K562 (cell line): ENCODE measurements at regions not wholly inside any gene's neighbourhood (a gene's known extent, or its start where the extent isn't known, plus 50 kb on each side); places are given as distances from the start of the nearest gene placed in this dataset.

Experiments used
- ATAC-seq: fragments of 200-7000 bp; cut with Tn5 transposase; 3 replicates; pipeline ENCODE4 v1.9.1; 2020; ENCODE audit warnings: moderate library complexity
- BruUV-seq: library from RNA; stranded (reverse); fragments of 400-500 nt; replicated peaks from 2 replicates; lab custom pipeline; 2021; lab: Mats Ljungman, UMichigan
- CTCF ChIA-PET: fragments of 300-600 bp; formaldehyde crosslinking; extraction: SDS; loops from one replicate; lab custom pipeline; 2021; ENCODE audit warnings: low intra/inter-chr PET ratio; lab: Yijun Ruan, JAX
- POLR2A ChIA-PET: fragments of 300-600, 350-650 bp; sonication (Branson Sonifier 250); formaldehyde crosslinking; extraction: SDS; loops from one replicate; lab custom pipeline; 2021; ENCODE audit warnings: antibody characterized with exemption, inconsistent platforms; lab: Yijun Ruan, JAX
- DNase-seq, 4 experiments: peaks; one replicate each; pipeline versions ENCODE4 v3.0.0 to v3.0.0-alpha.2; 2011 to 2018; ENCODE audit warnings: low spot score in 3 of 4, mixed read lengths in 3 of 4; ENCODE audit errors: extremely low read depth in 1 of 4
- FAIRE-seq: peaks from 2 replicates; lab custom pipeline; 2011; peaks lifted over from hg19 to GRCh38; lab: Jason Lieb, UNC
- H2AFZ ChIP-seq: 2 replicates; pipeline ENCODE4 v1.6.0; 2011; ENCODE audit warnings: low read depth, low read length, control low read depth, inconsistent platforms
- H3K27ac ChIP-seq: fragments of 200-600 bp; 3 replicates; pipeline ENCODE4 v1.8.0; 2011; ENCODE audit warnings: low read depth, mild to moderate bottlenecking, control low read depth, inconsistent platforms, low read length, moderate library complexity, mixed read lengths; ENCODE audit errors: extremely low read depth
- H3K27me3 ChIP-seq, 2 experiments: fragments of 300-600 bp in 1 of 2; 2 replicates in 1 of 2; 3 replicates in 1 of 2; pipeline versions ENCODE4 v1.6.0 to v1.8.0; 2011; ENCODE audit warnings: inconsistent platforms in 2 of 2, low read length in 2 of 2, mild to moderate bottlenecking in 1 of 2, mixed read lengths in 1 of 2, moderate library complexity in 1 of 2; ENCODE audit not compliant: control insufficient read depth in 2 of 2, insufficient read depth in 2 of 2
- H3K36me3 ChIP-seq: fragments of 300-600 bp; 3 replicates; pipeline ENCODE4 v1.8.0; 2011; ENCODE audit warnings: mild to moderate bottlenecking, low read length, inconsistent platforms; ENCODE audit not compliant: control insufficient read depth, insufficient read depth
- H3K4me1 ChIP-seq, 2 experiments: fragments of 200-600 bp in 1 of 2; replicated peaks in 1 of 2; 2 replicates in 1 of 2; 3 replicates in 1 of 2; pipeline versions ENCODE4 v1.5.1 to v1.8.0; 2011; ENCODE audit warnings: inconsistent platforms in 2 of 2, low read length in 2 of 2, mild to moderate bottlenecking in 1 of 2, mixed read lengths in 1 of 2, moderate library complexity in 1 of 2; ENCODE audit not compliant: control insufficient read depth in 2 of 2, insufficient read depth in 2 of 2
- H3K4me2 ChIP-seq: 2 replicates; pipeline ENCODE4 v1.6.1; 2011; ENCODE audit warnings: low read length, control low read depth, inconsistent platforms, mixed read lengths; ENCODE audit not compliant: insufficient read depth
- H3K4me3 ChIP-seq: fragments of 200-600 bp; sonication (generic), shearing (Covaris generic); 2 replicates; pipeline ENCODE4 v1.5.1; 2016; ENCODE audit warnings: control low read depth, inconsistent platforms
- H3K79me2 ChIP-seq: fragments of 200-600 bp; 3 replicates; pipeline ENCODE4 v1.8.0; 2011; ENCODE audit warnings: low read length, inconsistent platforms; ENCODE audit not compliant: control insufficient read depth, insufficient read depth
- H3K9ac ChIP-seq, 2 experiments: 2 replicates each; pipeline versions ENCODE4 v1.6.0 to v1.6.1; 2011; ENCODE audit warnings: low read depth in 2 of 2, low read length in 2 of 2, control low read depth in 1 of 2, inconsistent platforms in 1 of 2, mild to moderate bottlenecking in 1 of 2, mixed read lengths in 1 of 2; ENCODE audit not compliant: insufficient read depth in 1 of 2
- H3K9me1 ChIP-seq: one replicate; pipeline ENCODE4 v1.6.0; 2011; ENCODE audit warnings: inconsistent platforms, mild to moderate bottlenecking, low read length, moderate library complexity; ENCODE audit not compliant: control insufficient read depth, insufficient read depth
- H3K9me3 ChIP-seq: replicated peaks from 2 replicates; pipeline ENCODE4 v1.5.1; 2011; ENCODE audit warnings: low read depth, low read length, inconsistent platforms; ENCODE audit not compliant: control insufficient read depth, insufficient read depth
- H4K20me1 ChIP-seq: replicated peaks from 2 replicates; pipeline ENCODE4 v1.6.1; 2011; ENCODE audit warnings: low read length, inconsistent platforms, mixed read lengths; ENCODE audit not compliant: control insufficient read depth, insufficient read depth
- CHCHD3 ChIP-seq: fragments of 250-450 bp; sonication (Bioruptor Pico); IDR thresholded peaks from 2 replicates; pipeline ENCODE4 v2.1.2; 2022; ENCODE audit warnings: mild to moderate bottlenecking
- CREB3L1 ChIP-seq: fragments of 450-650 bp; IDR thresholded peaks from 2 replicates; pipeline ENCODE4 v1.6.1; 2014; ENCODE audit warnings: low read depth, mild to moderate bottlenecking, moderate library complexity, borderline replicate concordance
- JUND ChIP-seq, 2 experiments: IDR thresholded peaks; 2 replicates in 1 of 2; 3 replicates in 1 of 2; pipeline ENCODE4 v1.6.1; 2011; ENCODE audit warnings: borderline replicate concordance in 2 of 2, low read depth in 2 of 2, low read length in 2 of 2, improper control_type of control experiment in 1 of 2, missing biosample characterization in 1 of 2, missing genetic modification characterization in 1 of 2, missing genetic modification reagents in 1 of 2
- WGBS: fragments of 100-300 bp; shearing (Covaris generic); methylation state at CpG from one replicate; pipeline ENCODE4 v1.1.6; 2016; ENCODE audit warnings: low coverage, mixed read lengths; ENCODE audit not compliant: insufficient coverage; ENCODE audit errors: missing lambda C conversion rate; 5-methylcytosine and 5-hydroxymethylcytosine counted together
- in situ Hi-C: fragments of 300-500 bp; cut with MboI; formaldehyde crosslinking; loops from 4 replicates; pipeline ENCODE4 v1.15.0; 2018; ENCODE audit warnings: inconsistent platforms, mixed read lengths
- intact Hi-C: fragments of 100-400 bp; cut with micrococcal nuclease; formaldehyde crosslinking; loops from 2 replicates; pipeline ENCODE4 v1.14.2; 2022

DNA sequence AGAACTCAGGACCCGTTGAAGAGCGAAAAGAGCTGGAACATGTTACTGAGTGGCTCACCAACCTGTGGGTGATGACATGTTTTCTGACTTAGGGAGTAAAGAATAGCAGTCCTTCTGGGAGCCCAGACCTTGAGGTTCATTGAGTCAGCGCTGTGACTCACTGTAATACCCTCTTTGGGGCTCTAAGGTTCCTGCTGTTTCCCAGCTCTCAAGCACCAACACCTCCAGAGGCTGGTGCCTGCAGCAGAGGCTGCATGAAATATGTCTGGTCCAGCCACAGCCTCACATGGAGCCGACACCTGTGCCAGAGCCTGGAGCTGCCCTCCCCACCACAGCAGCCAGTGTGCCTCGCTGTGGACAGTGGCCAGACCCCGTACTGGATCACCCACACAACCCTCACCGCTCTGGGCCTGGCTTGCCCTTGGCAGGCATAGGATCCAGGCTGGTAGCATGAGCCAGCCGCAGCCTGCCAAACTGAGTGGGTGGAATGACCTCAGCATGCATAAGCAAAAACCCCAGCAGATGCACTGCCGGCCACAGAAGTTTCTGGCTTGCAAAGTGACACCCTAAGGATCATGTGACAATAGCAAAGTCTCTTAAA, 143.5 kb upstream of the MRPS30 start:
- ATAC-seq (no peak), DNase-seq (no peak), FAIRE-seq (no peak)
- Histone ChIP-seq H4K20me1 (no peaks in the 10 kb centered on the region), H2AFZ (no peak overlapping the region), H3K79me2 (no peaks in the 10 kb centered on the region), H3K4me3 (no peak overlapping the region), H3K4me1 (no peaks in the 10 kb centered on the region), H3K9me1 (no peaks in the 10 kb centered on the region), H3K9ac (no peak overlapping the region), H3K9me3 (peaks cover 2% of the 10 kb centered on the region; the same call in 1 of the 2 replicates), H3K27me3 (no peaks in the 10 kb centered on the region), H3K27ac (no peak overlapping the region), H3K4me2 (no peak overlapping the region), H3K36me3 (no peaks in the 10 kb centered on the region)
- BruUV-seq, result no TSS peak
- CTCF ChIA-PET, result no interaction called here
- POLR2A ChIA-PET, result interaction anchor here (0.6 kb wide), 1 partner anchor 671 kb away, joined by 3 read pairs; no protein-coding TSS in a partner anchor
- under 1% methylated on average over 9 of the region's 9 CpGs for WGBS
- intact Hi-C loops (no loop called here), in situ Hi-C loops (no loop called here)
- TF ChIP-seq JUND (IDR thresholded peaks at IDR 0.05; ENCODE audit: borderline replicate concordance, low read depth, low read length) (no peak), JUND (tag; IDR thresholded peaks at IDR 0.05; ENCODE audit: borderline replicate concordance, low read depth, low read length) (no peak), CHCHD3 (CRISPR knock-in tag) (no peak), CREB3L1 (no peak)
